SW 1271 (cell line): ENCODE measurements at regions not wholly inside any gene's neighbourhood (a gene's known extent, or its start where the extent isn't known, plus 50 kb on each side); places are given as distances from the start of the nearest gene placed in this dataset.
"Not testable (repeated sequence)": the region's sequence is repeated elsewhere in the genome, so short reads cannot be mapped to it uniquely, and the experiment has no call there.

Source experiments
- DNase-seq, 2 experiments: peaks; one replicate each; lab custom pipeline; 2025; lab: John Stamatoyannopoulos, UW

DNA sequence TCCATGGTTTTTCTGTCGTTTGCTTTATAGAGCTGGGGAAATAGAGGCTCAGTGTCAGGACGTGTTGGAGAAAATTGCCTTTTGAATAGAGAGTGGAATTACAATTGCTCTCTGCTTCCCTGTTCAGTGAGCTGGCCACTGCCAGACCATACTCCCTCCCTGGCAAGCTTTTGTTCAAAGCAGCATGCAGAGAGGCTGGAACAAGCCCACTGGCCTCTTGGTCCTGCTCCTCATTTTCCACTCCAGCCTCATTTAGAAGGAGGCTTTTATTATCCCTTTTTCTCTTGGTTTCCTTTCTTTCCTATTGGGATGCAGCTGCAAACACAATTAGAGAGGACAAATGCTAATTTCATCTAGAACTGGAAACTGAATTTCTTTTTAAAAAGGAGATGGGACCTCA lies 302.2 kb upstream of the PODXL start:
- DNase-seq = no peak

DNA sequence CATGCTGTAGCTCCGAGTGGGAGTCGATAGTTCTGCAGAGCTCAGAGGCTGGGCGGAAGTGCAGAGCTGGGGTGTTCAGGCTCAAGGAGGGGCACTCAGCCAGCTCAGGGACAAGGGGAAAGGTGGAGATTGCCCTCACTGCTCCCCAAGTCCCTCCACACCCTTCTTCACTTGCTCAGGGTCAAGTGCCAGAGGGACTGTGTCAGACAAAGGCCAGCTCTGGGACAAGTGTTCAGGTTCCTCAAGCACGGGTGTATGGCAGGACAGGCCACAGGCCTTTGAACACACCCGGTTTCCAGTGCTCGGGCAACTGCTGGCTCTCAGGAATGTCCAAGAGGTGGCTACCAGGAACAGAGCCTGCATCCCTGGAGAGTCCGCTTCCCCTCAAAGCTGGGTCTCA lies 293.0 kb upstream of the PODXL start:
- no peak for DNase-seq

DNA sequence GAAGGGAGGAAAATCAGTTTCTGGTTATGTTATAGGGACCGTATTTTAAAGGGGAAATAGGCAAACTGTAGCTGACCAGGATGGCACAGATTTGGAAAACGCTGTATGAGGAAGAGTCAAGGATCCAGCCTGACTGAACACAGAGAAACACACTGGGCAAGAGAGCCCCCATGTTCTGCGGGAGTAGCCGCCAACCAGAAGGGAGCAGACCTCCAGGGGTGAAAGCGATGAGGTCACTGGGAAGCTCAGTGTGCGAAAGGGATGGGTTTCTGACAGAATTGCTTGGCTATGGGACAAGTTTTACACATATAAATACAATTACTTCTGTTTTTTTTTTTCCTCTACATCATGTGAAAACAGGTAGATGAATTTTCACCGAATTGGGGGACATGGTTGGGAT lies 291.6 kb upstream of the PODXL start:
- DNase-seq = no peak

DNA sequence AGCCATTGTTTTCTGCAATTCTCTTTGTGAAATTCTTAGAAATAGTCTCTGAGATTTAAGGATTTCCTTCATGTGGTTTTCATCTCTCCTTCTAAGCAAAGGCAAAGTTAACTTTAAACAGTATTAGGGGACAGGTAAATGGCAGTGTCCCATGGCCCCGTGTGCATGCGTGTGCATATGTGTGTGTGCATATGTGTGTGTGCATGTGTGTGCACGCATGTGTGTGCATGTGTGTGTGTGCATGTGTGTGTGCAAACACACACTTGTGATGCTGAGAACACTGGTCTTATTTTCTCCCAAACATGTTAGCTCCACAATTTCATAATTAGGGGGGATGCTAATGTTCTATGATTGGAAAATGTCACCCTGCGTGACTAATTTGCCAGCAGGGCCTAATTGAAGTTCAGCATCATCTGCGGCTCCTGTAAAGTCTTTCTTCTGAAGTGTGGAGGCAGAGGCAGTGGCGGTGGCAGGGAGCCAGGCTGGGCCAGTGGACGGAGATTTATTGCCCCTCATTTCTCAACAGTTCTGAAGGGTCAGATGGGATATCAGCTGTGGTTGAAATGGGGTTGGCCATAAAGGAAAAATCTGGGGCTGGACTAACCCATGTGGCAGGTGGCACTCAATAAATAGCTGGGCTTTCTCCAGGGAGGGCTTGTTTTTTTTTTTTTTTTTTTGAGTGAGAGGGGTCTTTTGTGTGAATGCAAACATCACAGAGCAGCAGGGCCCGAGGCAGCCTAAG lies 289.3 kb upstream of the PODXL start:
- no peak for DNase-seq

DNA sequence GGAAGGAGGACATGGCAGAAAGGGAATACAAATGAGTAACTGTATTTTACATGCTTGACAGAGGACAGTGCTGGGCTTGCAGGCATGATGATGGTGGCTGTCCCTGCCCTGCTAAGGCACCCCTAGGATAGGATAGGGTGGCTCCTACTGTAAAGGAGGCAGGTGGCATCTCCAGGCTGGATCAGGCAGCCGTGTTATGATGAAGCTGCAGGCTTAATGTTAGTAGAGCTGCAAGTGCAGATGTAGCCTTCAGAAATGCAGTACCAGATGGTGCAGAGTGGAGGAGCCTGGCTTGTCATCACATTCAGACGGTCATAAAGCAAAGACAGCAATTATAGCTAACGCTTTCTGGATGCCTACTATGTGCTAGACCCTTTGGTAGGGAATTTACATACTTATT lies 287.9 kb upstream of the PODXL start:
- no peak for DNase-seq

DNA sequence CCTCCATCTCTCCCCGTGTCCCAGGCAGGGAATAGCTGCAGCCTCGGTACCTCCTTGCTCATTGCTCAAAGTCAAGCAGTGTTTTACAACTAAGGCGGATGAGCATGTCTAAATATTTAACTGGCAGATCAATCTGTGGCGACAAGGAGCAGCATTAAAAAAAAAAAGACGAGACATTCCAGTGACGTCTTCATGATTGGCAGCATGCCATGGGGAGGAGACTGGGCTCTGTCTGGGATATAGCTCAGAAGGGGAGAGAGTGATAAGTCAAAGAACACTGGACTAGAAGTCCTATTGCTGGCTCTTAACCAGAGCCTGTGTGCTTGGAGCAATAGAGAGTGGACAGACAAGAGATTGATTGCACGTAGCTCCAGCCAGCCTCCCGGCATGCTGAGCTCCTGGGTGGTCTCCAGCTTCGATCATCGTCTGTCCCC lies 287.5 kb upstream of the PODXL start:
- DNase-seq = no peak

DNA sequence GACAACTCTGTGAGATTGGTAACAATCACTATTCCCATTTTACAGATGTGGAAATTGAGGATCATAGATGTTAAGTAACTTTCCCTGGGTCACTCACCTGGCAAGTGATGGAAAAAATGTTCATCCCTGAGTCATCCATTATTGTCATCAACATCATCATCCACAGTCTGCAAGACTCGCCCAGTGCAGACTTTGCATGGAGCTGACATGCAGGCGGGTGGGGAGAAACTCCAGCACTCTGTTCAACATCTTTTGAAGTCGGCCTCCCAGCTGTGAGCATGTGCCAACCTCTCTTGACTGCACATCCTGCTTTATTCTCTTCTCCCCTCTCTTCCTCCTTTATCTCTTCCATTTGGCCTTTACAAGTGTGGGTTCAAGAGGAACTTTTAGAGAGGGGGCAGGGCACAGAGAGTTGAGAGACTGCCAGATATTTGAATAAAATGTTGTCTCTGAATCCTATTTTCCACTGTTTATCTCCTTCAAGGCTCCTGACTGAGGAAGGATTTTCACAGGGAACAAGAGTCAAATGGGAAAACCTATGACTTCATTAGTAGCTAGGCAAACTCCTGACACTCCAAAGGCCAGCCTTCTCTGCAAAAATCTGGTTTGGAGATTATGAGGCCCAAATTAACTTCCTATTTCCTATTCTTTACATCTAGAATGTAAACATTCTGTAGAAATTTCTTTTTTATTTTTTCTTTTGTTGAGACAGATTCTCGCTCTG lies 283.7 kb upstream of the PODXL start:
- DNase-seq = no peak

DNA sequence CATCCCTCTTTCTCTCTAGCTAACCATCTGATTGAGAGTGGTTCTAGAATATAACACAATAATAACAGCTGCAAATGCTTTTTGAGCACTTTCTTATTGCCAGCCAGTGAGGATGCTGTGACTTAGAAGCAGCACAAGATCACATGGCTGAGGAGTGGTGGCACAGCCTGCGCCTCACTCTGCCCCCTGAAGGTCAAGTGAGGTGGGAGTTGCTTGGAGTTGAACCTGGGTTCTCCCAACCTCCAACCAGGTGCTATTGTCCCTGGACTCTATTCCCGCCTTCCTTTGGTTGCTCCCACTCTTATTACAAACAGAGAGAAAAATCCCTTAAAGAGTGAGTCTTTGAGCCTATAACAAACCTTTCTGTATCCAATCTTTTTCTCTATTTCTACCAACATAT lies 280.3 kb upstream of the PODXL start:
- DNase-seq = no peak

DNA sequence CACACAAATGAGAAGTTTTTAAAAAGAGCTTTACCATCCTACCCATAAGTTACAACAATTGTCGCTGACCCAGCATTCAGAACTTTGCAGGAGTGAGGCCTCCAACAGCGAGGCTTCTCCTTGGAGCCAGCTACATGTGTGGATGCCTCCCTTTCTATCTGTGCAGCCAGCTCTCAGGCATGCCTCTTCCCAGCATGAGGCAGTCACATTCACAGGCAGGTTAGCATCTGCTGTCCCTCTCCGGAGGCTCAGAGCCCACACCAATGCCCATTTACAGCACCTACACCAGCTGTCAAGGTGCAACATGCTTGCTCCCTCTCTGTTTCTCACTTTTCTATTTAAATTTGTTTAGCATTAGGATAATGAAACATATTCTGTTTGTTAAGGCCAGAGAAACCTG lies 278.7 kb upstream of the PODXL start:
- DNase-seq = no peak

DNA sequence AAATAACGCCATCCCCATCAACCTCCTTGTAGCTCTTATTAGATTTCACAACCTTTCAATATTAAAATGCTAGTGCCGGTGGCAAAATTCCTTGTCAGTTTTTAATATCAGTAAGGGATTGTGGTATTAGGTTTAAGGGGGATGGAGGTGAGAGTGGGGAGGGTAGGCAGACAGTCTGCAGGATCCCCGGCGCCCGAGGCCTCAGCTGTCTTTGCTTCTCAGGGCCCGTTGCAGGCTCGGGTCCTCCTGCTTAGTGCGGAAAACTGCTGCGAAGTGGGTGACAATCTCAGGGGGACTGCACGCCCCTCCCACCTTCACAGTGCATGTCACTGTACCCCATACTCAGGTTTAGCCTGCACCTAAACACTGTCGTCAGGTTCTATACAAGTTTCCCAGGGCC lies 274.3 kb upstream of the PODXL start:
- DNase-seq = no peak

DNA sequence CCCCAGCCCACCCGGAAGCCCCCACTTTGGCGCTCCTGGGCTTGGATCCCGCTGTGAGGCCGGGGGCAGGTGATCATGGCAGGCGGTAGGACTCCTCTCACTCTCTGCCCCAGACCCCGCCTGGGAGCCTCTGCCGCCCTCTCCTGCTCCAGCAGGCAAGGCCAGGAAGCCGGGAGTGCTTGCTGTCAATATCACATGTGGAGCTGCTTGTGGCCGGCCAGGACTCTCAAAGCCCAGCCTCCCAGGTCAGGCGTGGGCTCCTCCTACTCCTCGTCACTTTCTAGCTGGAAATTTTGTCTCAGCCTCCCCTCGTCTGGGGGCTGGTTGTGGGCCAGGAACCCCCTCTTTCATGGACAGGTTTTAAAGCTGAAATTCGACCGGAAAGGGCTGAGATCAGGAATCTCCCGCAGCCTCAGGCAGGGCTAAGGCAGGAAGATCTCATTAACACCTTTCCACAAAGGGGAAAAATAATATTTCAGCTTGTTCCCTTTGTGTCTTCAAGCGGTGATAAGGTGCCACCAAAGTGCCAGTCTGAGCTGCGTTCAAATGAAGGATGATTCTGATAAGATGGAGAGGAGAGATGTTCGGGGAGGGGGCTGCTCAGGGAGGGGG lies 273.6 kb upstream of the PODXL start:
- DNase-seq = no peak

DNA sequence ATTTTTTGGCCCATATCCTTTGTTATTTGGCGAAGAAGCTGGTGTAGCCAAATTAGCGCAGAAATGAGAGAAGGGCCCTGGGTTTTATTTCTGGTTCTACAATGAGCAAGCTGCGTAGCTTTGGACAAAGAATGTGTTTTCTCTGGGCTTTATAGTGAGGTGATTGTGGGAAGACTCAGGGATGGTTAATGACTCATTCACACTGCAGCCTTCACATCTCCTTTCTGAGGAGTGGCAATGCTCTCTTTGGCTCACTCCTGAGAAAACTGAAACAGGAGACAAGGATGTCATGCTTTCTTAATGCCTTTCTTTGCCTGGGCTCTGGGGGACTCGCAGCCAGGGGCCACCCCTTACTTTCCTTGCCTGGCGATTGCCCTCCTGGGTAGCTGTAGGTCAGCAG lies 271.0 kb upstream of the PODXL start:
- DNase-seq = no peak

DNA sequence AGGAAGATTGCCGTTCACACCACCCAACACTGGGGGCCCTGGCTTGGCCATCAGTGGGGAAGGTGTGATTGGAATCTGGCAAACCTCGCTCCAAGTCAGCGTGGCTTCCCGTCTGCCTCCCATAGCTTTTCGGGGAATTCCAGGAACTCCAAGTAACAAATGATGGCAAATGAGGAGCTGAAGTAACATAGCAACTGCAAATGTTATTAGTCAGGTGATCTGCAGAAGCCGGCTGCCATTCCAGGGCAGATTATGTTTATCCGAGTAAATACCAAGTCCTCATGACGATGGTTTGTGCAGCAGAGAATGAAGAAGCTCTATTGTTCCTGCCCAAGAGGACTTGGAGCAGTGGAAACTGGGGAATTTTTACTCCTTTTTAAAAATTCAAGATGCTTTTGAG lies 270.5 kb upstream of the PODXL start:
- DNase-seq = no peak

DNA sequence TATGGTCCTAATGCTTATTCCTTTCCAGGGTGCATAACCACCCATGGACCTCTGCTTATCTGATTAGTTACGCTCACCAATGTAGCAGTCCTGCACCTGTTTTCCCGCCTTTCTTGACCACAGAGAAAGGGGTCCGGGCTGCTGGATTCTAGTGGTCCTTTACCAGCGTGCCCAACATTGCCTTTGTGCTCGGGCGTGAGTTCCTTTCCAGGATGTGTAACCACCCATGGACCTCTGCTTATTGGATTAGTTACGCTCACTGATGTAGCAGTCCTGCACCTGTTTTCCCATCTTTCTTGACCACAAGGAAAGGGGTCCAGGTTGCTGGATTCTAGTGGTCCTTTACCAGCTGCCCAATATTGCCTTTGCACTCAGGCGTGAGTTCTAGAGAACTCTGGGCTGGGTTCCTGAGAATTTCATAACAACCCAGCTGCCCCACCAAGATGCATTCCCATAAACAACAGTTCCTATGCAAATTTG lies 267.6 kb upstream of the PODXL start:
- DNase-seq = not testable (repeated sequence)

DNA sequence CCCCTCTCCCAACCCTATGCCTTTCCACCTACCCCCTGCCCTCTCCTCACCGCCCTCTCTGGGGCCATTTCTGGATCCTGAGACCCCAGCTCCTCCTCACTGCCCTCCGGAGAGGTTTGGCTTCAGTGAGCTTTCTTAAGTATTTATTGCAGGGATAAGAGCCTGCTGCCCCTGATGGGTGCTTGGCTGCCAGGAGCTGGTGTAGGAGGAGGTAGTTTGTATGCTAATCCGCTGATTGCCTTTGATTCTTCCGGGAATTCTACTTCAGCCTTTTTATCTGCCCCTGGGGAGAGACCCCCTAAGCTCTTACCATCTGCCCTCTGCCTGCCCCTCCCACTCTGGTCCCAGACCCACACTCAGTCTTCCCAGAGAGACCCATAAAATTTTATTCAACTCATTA lies 263.5 kb upstream of the PODXL start:
- no peak for DNase-seq

DNA sequence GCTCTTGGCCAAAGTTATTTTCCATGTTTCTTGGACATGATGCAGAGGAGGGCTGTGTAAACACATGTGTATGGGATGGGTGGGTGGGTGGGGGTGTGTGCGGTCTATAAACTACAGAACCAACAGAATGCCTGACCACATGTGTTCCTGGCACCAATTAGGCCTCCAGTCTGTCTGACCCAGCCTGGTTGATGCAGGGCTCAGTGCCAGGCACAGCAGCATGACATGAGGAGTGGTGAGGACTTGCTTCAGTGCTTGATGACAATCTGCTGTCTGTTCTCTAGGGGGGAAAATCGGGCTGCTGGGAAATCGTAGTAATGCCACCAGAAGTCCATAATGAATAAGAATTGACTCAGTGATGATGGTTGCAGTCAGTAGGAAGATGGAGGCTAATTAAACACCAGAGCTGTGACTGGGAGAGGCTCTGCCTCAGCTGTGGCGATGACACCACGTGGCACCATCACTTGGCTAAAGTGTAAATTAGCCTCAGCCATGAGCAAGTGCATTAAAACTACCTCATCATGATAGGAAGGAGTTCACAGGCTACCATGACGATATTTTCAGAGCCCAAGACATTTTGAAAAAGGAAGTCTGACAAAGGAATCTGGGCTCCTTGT lies 260.1 kb upstream of the PODXL start:
- DNase-seq = no peak

DNA sequence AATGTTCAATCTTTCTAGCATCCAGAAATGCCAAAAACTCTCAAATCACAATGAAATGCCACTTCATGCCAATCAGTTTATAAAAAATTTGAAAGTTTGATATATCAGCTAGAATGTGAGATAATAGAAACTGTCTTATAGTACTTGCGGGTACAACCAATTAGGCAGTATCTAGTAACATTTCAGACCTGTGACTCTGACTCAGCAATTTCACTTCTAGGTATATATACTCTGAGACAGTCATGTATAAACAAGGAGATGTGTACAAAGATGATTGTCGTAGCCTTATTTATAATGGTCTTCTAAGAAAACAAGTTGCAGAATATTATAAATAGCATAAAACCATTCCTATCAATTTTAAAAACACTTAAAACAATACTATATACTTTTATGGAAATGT lies 252.3 kb upstream of the PODXL start:
- no peak for DNase-seq

DNA sequence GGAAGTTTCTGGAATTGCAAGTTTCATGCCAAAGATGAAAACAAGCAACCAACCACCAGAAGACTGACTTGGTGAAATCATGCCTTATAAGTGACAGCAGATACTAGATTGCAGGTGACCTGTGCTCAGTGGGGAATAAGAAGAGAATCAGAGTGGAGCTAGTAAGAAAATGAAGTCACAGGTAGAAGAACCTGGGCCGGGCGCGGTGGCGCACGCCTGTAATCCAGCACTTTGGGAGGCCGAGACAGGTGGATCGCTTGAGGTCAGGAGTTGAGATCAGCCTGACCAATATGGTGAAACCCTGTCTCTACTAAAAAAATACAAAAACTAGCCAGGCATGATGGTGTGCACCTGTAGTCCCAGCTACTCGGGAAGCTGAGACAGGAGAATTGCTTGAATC lies 251.7 kb upstream of the PODXL start:
- DNase-seq = not testable (repeated sequence)

DNA sequence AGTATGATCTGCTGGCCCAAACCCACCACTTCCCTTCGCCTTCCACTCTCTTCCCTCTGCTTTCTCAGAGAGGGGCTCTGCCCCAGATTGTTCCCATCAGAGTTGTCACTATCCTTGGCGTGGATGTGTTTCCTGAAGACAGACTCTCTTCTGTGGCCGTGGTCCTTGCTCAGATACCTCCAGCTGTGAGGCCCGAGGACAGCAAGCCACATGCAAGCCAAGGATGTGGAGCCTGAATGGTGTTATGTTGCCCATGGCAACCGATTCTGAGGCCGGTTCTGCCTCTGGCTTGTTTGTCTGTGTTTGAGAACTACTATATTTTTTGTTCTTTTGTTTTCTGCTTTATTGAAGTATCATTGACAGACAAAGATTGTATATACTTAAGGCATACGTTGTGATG lies 247.4 kb upstream of the PODXL start:
- DNase-seq = no peak

DNA sequence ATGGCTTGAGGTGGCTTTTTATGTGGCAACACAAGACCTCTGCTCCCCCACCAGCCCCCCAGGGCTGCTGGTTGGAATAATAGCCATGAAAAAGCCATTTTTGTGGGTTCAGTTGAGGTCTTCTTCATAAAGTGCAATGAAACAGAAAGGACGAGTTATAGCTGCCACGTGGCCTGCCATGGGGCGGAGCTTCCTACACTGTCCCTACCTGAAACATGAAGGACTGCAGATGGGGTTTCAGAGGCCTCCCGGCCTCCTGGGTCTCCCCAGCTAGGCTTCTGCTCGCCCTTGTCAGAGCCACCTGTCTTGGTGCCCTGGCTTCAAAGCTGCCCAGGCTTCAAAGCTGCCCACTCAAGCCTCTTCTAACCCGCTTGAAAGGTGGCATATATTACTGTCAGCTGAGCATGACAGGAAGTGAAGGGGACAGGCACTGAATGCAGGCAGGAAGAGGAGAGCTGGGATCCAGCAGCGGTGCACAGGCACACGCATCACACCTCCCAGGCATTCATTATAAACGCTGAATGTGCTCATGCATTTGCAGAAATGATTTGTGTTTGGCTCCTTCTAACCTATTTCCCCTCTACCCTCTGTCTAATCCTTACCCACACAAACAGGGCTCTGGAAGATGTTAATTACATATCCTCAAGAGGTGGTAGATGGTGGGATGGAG lies 245.9 kb upstream of the PODXL start:
- no peak for DNase-seq

DNA sequence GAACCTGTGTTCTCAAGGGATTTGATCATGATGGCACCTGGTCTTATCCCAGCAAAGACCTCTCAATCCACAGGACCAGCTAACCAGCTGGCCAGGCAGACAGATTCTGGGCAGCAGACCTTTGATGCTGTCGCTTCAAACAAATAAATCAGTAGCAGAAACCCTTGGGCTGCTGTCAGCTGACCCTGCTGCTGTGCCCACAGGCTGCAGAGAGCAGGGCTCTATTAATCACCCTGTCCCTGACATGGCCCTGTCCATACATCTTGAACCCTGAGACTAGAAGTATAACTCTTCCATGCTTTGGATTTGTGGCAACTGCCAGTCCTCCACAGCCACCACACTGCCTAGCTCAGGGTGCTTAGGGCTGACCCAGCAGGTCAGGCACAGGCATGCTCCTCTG lies 244.1 kb upstream of the PODXL start:
- no peak for DNase-seq

DNA sequence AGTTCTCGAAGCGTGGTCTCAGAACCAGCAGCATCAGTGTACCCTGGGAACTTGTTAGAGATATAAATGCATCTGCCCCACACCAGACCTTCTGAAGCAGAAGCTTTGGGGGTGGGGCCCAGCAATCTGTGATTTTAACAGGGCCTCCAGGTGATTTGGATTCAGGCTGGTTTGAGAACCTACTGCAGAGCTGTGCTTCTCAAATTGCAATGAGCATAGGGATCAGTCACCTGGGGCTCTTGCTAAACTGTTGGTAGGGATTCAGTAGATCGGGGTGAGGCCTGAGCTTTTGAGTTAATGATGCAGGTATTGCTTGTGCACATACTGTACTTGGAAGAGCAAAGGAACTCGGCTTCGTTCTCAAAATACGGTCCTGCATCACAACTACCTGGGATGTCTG lies 243.6 kb upstream of the PODXL start:
- DNase-seq = no peak
